Naive thymus-derived CD4-positive, alpha-beta T cell (primary cell): ENCODE measurements at regions not wholly inside any gene's neighbourhood (a gene's known extent, or its start where the extent isn't known, plus 50 kb on each side); places are given as distances from the start of the nearest gene placed in this dataset.

ENCODE experiments used
- ATAC-seq: fragments of 150-1000 bp; cut with Tn5 transposase; 2 replicates; pipeline ENCODE4 v1.10.0; 2021; ENCODE audit warnings: mild to moderate bottlenecking, moderate library complexity
- CTCF ChIA-PET: fragments of 350-600 bp; sonication (Branson Sonifier 250); formaldehyde crosslinking; loops from one replicate; lab custom pipeline; 2021; ENCODE audit warnings: antibody characterized with exemption; lab: Charles Lee
- POLR2A ChIA-PET: fragments of 350-600 bp; sonication (Branson Sonifier 250); formaldehyde crosslinking; loops from one replicate; lab custom pipeline; 2021; ENCODE audit warnings: antibody characterized with exemption, inconsistent platforms; lab: Charles Lee
- DNase-seq, 9 donors: peaks; one replicate each; pipeline versions ENCODE4 v3.0.0 to v3.0.0-alpha.2; 2020 to 2022; ENCODE audit warnings: mixed read lengths in 1 of 9
- H3K27ac ChIP-seq: one replicate; pipeline ENCODE4 v1.7.0; 2013; ENCODE audit warnings: mild to moderate bottlenecking, low read depth, low read length, moderate library complexity
- H3K27me3 ChIP-seq, 2 donors: one replicate each; pipeline ENCODE4 v1.7.0; 2013; ENCODE audit warnings: low read length in 2 of 2, mild to moderate bottlenecking in 2 of 2, moderate library complexity in 2 of 2; ENCODE audit not compliant: control insufficient read depth in 2 of 2, insufficient read depth in 2 of 2
- H3K36me3 ChIP-seq, 3 experiments: 1 replicate in 2 of 3; 2 replicates in 1 of 3; pipeline ENCODE4 v1.7.0; 2013; ENCODE audit warnings: low read length in 3 of 3, mild to moderate bottlenecking in 3 of 3, moderate library complexity in 1 of 3; ENCODE audit not compliant: insufficient read depth in 3 of 3, control insufficient read depth in 2 of 3
- H3K4me1 ChIP-seq, 2 donors: one replicate each; pipeline ENCODE4 v1.7.0; 2013; ENCODE audit warnings: low read length in 2 of 2, mild to moderate bottlenecking in 2 of 2, moderate library complexity in 1 of 2; ENCODE audit not compliant: control insufficient read depth in 2 of 2, insufficient read depth in 2 of 2
- H3K4me3 ChIP-seq: 2 replicates; pipeline ENCODE4 v1.7.0; 2013; ENCODE audit warnings: mild to moderate bottlenecking, low read length
- H3K9me3 ChIP-seq, 3 experiments: 1 replicate in 2 of 3; 2 replicates in 1 of 3; pipeline ENCODE4 v1.7.0; 2013; ENCODE audit warnings: low read length in 3 of 3; ENCODE audit not compliant: control insufficient read depth in 2 of 3
- H3K27ac Mint-ChIP-seq, 9 donors: one replicate each; pipeline ENCODE4 v1.8.0; 2020 to 2022; ENCODE audit warnings: mixed read lengths in 9 of 9, mild to moderate bottlenecking in 8 of 9, moderate library complexity in 5 of 9, inconsistent platforms in 2 of 9
- H3K27me3 Mint-ChIP-seq, 5 donors: one replicate each; pipeline ENCODE4 v1.8.0; 2021 to 2022; ENCODE audit warnings: mixed read lengths in 5 of 5, mild to moderate bottlenecking in 1 of 5
- H3K36me3 Mint-ChIP-seq, 5 donors: one replicate each; pipeline ENCODE4 v1.8.0; 2020 to 2022; ENCODE audit warnings: mixed read lengths in 5 of 5, mild to moderate bottlenecking in 3 of 5, inconsistent platforms in 1 of 5
- H3K4me1 Mint-ChIP-seq, 7 donors: one replicate each; pipeline ENCODE4 v1.8.0; 2020 to 2022; ENCODE audit warnings: mixed read lengths in 7 of 7, mild to moderate bottlenecking in 3 of 7, inconsistent platforms in 1 of 7
- H3K4me3 Mint-ChIP-seq, 10 donors: one replicate each; pipeline ENCODE4 v1.8.0; 2020 to 2022; ENCODE audit warnings: mild to moderate bottlenecking in 10 of 10, mixed read lengths in 10 of 10, moderate library complexity in 6 of 10, inconsistent platforms in 2 of 10
- H3K9me3 Mint-ChIP-seq, 11 donors: one replicate each; pipeline ENCODE4 v1.8.0; 2020 to 2022; ENCODE audit warnings: mixed read lengths in 11 of 11, mild to moderate bottlenecking in 4 of 11, inconsistent platforms in 1 of 11, moderate library complexity in 1 of 11
- intact Hi-C, 2 donors: fragments of 100-400 bp; cut with micrococcal nuclease; formaldehyde crosslinking; loops; one replicate each; pipeline ENCODE4 v1.15.1; 2023

DNA sequence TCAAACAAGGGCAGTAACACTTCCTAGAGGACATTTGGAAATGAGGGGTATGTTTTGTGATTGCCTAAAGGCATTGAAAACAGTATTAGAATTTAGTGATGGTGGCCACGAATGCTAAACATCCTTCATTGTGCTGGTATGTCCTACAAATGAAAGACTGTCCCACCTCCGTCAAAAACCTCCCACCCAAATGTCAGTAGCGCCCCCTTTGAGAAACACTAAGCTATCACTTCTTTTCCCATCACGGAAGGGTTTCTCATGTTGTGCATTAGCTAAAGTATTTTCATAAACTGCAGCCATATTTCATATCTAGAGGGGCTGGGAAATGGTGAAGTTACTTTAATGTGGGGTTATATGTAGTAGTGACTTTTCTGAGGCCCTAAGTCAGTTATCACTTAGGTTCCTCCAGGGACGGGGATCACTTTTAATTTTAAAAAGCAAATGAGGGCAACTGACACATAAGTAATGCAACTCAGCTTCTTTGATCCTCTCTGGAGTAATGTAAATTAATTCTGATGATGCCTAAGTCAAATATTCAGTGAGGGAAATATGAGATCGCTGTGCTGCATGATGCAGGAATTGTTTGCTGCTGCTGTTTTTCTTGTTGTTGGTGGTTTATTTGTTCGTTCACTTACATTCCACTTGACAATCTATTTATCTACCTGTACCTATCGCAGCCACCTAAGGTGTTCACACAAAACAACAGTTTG, 1403.4 kb upstream of the TENM4 start:
- CTCF ChIA-PET: no interaction called here
- Mint-ChIP-seq H3K4me1 (no peaks in the 10 kb centered on the region), H3K27ac (no peak overlapping the region), H3K4me3 (no peak overlapping the region), H3K9me3 (peaks cover 0 to 18% (median 2%) of the 10 kb centered on the region in 11 donors), H3K36me3 (no peaks in the 10 kb centered on the region), H3K27me3 (no peaks in the 10 kb centered on the region)
- POLR2A ChIA-PET: no interaction called here
- no peaks in the 10 kb centered on the region for H3K27me3 ChIP-seq
- no peaks in the 10 kb centered on the region for H3K36me3 ChIP-seq
- H3K27ac ChIP-seq: no peak overlapping the region
- H3K9me3 ChIP-seq: no peaks in the 10 kb centered on the region
- no peak for ATAC-seq
- intact Hi-C loops: no loop called here
- H3K4me1 ChIP-seq: no peaks in the 10 kb centered on the region
- no peak overlapping the region for H3K4me3 ChIP-seq
- no peak for DNase-seq

DNA sequence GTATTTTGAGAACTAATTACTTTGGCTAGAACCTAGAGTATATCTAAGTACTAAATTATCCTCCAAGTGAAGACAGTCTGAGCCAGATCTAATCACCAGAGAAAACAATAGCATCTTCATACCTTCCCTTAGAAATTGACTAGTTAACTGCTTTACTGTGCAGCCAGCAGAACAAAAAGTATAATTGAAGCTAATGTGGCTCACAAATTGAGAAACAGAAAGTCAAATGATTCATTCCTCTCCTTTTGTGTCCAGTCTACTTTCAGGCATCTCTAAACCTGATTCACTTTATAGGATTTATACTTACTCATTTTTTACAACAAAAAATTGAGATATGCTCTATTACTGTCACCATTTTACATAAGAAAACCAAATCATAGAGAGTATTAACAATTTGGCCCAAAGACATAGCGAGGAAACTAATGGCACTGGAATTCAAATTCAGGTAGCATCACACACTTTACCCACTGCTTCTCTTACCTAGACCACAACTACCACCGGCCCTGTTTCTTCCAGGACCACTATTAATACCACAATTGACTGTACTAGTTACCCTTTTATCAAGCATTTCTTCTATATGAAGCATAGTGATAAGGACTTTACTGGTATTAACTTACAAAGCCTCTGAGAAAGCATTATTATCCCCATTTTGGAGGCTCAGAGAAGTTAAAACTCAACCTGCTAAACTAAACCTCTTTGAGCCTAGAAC, 1402.6 kb upstream of the TENM4 start:
- H3K27ac Mint-ChIP-seq: no peak overlapping the region
- ATAC-seq (no peak), DNase-seq (no peak)
- no peaks in the 10 kb centered on the region for H3K4me1 Mint-ChIP-seq
- Histone ChIP-seq H3K9me3 (no peaks in the 10 kb centered on the region), H3K4me1 (no peaks in the 10 kb centered on the region), H3K4me3 (no peak overlapping the region), H3K36me3 (no peaks in the 10 kb centered on the region), H3K27me3 (no peaks in the 10 kb centered on the region), H3K27ac (no peak overlapping the region)
- POLR2A ChIA-PET: no interaction called here
- H3K9me3 Mint-ChIP-seq: peaks cover 0 to 18% (median 1%) of the 10 kb centered on the region in 11 donors
- CTCF ChIA-PET: no interaction called here
- H3K36me3 Mint-ChIP-seq: no peaks in the 10 kb centered on the region
- no peaks in the 10 kb centered on the region for H3K27me3 Mint-ChIP-seq
- no peak overlapping the region for H3K4me3 Mint-ChIP-seq
- intact Hi-C loops: no loop called here

DNA sequence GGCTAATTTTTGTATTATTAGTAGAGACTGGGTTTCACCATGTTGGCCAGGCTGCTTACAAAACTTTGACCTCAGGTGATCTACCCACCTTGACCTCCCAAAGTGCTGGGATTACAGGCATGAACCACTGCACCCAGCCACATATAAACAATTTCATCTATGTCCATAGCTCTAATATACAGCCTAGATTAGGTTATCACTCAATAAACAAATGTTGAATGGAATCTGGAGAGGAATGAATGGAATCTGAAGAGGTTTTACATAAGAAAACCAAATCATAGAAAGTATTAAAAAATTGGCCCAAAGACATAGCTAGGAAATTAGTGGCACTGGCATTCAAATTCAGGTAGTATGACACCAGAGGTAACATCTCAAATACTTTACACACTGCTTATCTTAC, 1401.4 kb upstream of the TENM4 start:
- Histone ChIP-seq H3K36me3 (no peaks in the 10 kb centered on the region), H3K27me3 (no peaks in the 10 kb centered on the region), H3K4me1 (no peaks in the 10 kb centered on the region), H3K4me3 (no peak overlapping the region), H3K9me3 (no peaks in the 10 kb centered on the region), H3K27ac (no peak overlapping the region)
- no peaks in the 10 kb centered on the region for H3K36me3 Mint-ChIP-seq
- no peaks in the 10 kb centered on the region for H3K4me1 Mint-ChIP-seq
- no peak overlapping the region for H3K4me3 Mint-ChIP-seq
- H3K27ac Mint-ChIP-seq: no peak overlapping the region
- no peaks in the 10 kb centered on the region for H3K27me3 Mint-ChIP-seq
- H3K9me3 Mint-ChIP-seq: peaks cover 0 to 16% (median 3%) of the 10 kb centered on the region in 11 donors
- CTCF ChIA-PET: no interaction called here
- intact Hi-C loops: no loop called here
- ATAC-seq (no peak), DNase-seq (no peak)
- POLR2A ChIA-PET: no interaction called here

DNA sequence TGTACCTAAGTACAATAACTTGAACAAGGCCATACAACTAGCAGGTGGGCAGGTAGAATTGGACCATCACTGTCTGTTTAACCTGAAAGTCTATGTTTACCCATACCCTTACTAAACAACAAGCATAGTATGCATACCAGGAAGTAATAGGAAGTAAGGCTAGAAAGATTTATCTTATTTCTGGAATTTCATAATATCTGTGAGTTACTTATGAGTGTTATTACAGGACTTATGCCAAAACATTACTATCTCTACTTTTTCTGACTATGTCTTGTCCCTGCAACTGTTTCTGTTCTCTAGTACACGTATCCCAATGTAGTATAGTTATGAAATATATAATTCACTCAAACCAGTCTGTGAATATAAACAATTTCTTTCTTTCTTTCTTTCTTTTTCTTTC, 1400.8 kb upstream of the TENM4 start:
- no peaks in the 10 kb centered on the region for H3K4me1 Mint-ChIP-seq
- CTCF ChIA-PET: no interaction called here
- no peaks in the 10 kb centered on the region for H3K36me3 ChIP-seq
- H3K27me3 ChIP-seq: no peaks in the 10 kb centered on the region
- H3K27ac Mint-ChIP-seq: no peak overlapping the region
- H3K9me3 Mint-ChIP-seq: peaks cover 0 to 11% (median 2%) of the 10 kb centered on the region in 11 donors
- intact Hi-C loops: no loop called here
- no peaks in the 10 kb centered on the region for H3K36me3 Mint-ChIP-seq
- DNase-seq (no peak), ATAC-seq (no peak)
- H3K4me3 Mint-ChIP-seq: no peak overlapping the region
- H3K27me3 Mint-ChIP-seq: no peaks in the 10 kb centered on the region
- no peaks in the 10 kb centered on the region for H3K4me1 ChIP-seq
- no peak overlapping the region for H3K27ac ChIP-seq
- no peaks in the 10 kb centered on the region for H3K9me3 ChIP-seq
- H3K4me3 ChIP-seq: no peak overlapping the region
- POLR2A ChIA-PET: no interaction called here

DNA sequence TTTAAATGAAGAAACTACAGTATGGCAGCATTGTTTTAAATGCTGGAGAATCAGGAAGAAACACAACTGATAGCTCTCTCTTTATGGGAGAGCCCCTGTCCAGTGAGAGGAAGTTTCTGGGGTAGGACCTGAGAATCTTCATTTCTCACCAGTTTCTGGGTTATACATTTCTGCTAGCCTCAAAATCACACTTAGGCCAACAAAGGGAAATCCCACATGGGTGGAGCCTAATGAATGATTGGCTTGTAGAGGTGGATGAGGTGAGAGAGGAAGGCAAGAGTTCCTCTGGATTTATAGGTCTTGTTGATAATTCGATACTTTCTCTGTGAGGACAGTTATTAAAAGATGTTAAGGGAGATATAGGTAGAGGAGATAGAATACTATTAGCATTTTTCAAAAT, 1397.3 kb upstream of the TENM4 start:
- no peaks in the 10 kb centered on the region for H3K4me1 ChIP-seq
- intact Hi-C loops: no loop called here
- CTCF ChIA-PET: no interaction called here
- POLR2A ChIA-PET: no interaction called here
- H3K27ac ChIP-seq: no peak overlapping the region
- no peaks in the 10 kb centered on the region for H3K36me3 ChIP-seq
- H3K4me3 ChIP-seq: no peak overlapping the region
- no peaks in the 10 kb centered on the region for H3K36me3 Mint-ChIP-seq
- ATAC-seq (no peak), DNase-seq (no peak)
- no peaks in the 10 kb centered on the region for H3K27me3 ChIP-seq
- H3K4me3 Mint-ChIP-seq: no peak overlapping the region
- peaks cover 0 to 12% (median 6%) of the 10 kb centered on the region in 11 donors for H3K9me3 Mint-ChIP-seq
- H3K4me1 Mint-ChIP-seq: no peaks in the 10 kb centered on the region
- no peaks in the 10 kb centered on the region for H3K9me3 ChIP-seq
- H3K27me3 Mint-ChIP-seq: no peaks in the 10 kb centered on the region
- H3K27ac Mint-ChIP-seq: no peak overlapping the region

DNA sequence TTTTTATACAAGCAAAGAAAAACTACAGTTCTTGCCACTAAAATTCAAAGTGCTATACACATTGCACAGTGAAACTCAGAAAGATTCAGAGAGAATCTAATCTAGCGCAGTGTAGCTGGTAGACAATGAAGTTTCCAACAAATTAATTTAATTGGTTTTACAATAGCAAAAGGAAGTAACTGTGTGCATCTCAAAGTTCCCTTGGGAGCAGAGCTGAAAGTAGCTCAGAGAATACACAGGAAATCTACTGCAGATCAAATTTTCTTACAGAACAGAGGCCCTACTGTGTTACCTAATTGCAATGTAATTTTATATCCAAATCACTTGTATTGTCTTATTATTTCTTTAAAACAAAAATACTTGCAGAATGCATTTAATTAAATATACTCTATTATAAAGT, 1396.2 kb upstream of the TENM4 start:
- H3K27me3 ChIP-seq: no peaks in the 10 kb centered on the region
- ChIA-PET POLR2A (no interaction called here), CTCF (no interaction called here)
- H3K36me3 ChIP-seq: no peaks in the 10 kb centered on the region
- H3K4me1 ChIP-seq: no peaks in the 10 kb centered on the region
- no peak for DNase-seq
- H3K27ac Mint-ChIP-seq: no peak overlapping the region
- no peak overlapping the region for H3K4me3 Mint-ChIP-seq
- H3K36me3 Mint-ChIP-seq: no peaks in the 10 kb centered on the region
- ATAC-seq: no peak
- H3K9me3 Mint-ChIP-seq: peaks cover 0 to 12% (median 4%) of the 10 kb centered on the region in 11 donors
- no peak overlapping the region for H3K27ac ChIP-seq
- H3K27me3 Mint-ChIP-seq: no peaks in the 10 kb centered on the region
- intact Hi-C loops: no loop called here
- no peaks in the 10 kb centered on the region for H3K4me1 Mint-ChIP-seq
- no peak overlapping the region for H3K4me3 ChIP-seq
- no peaks in the 10 kb centered on the region for H3K9me3 ChIP-seq

DNA sequence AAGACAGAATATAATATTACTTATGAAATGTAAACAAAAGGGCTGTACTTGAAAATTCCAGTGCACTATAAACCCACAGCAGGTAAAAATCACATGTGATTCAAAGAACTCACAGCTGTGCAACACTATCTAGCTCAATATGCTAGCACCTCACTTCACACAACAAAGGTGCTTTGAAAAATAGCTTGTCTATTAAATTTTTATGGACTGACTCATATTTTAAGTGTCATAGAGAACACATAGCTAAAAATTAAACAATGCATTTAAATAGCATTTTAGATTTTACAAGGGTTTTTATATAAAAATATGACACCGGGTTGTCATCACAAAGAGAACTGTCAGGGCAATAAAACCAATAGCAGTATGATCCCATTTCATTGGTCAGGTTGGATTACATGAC, 1390.5 kb upstream of the TENM4 start:
- Mint-ChIP-seq H3K27ac (no peak overlapping the region), H3K36me3 (no peaks in the 10 kb centered on the region), H3K4me3 (no peak overlapping the region), H3K27me3 (no peaks in the 10 kb centered on the region), H3K9me3 (peaks cover 0 to 16% (median 8%) of the 10 kb centered on the region in 11 donors), H3K4me1 (no peaks in the 10 kb centered on the region)
- ATAC-seq (no peak), DNase-seq (no peak)
- Histone ChIP-seq H3K9me3 (peaks cover 0 to 4% (median 0%) of the 10 kb centered on the region in 3 experiments), H3K27ac (no peak overlapping the region), H3K4me1 (no peaks in the 10 kb centered on the region), H3K27me3 (no peaks in the 10 kb centered on the region), H3K36me3 (no peaks in the 10 kb centered on the region), H3K4me3 (no peak overlapping the region)
- POLR2A ChIA-PET: no interaction called here
- CTCF ChIA-PET: no interaction called here
- intact Hi-C loops: no loop called here
